ES-I3 (cell line): ENCODE measurements at regions not wholly inside any gene's neighbourhood (a gene's known extent, or its start where the extent isn't known, plus 50 kb on each side); places are given as distances from the start of the nearest gene placed in this dataset.

ENCODE experiments used
- H3K36me3 ChIP-seq: 2 replicates; pipeline ENCODE4 v1.6.1; 2013; ENCODE audit warnings: mild to moderate bottlenecking, low read length, control low read depth, moderate library complexity; ENCODE audit not compliant: insufficient read depth
- H3K4me1 ChIP-seq: 2 replicates; pipeline ENCODE4 v1.6.1; 2013; ENCODE audit warnings: mild to moderate bottlenecking, control low read depth, low read length; ENCODE audit not compliant: insufficient read depth
- H3K9ac ChIP-seq: 2 replicates; pipeline ENCODE4 v1.6.1; 2013; ENCODE audit warnings: low read depth, mild to moderate bottlenecking, low read length, moderate library complexity
- H3K9me3 ChIP-seq: 2 replicates; pipeline ENCODE4 v1.6.1; 2013; ENCODE audit warnings: mild to moderate bottlenecking, low read length, moderate library complexity; ENCODE audit not compliant: control insufficient read depth, insufficient read depth

DNA sequence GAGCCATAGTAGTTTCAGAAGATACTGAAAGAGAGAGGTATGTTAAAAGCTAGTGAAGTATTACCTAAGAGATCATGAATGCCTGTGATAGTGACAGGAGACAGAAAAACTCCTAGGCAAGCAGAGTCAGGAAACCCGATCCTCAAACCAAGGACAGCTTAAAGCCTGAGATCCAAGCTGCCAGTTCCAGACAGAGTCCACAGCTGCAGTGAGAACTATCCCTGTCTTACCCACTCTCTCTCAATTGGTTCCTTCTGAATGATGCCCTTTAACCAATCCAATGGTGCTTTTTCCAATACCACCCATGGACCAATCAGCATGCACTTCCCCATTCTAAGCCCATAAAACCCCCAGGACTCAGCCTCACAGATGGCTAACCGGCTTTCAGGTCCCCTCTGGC lies 90.4 kb upstream of the PCDH10 start:
- Histone ChIP-seq H3K9me3 (no peaks in the 10 kb centered on the region), H3K9ac (no peak overlapping the region), H3K36me3 (no peaks in the 10 kb centered on the region), H3K4me1 (no peaks in the 10 kb centered on the region)

DNA sequence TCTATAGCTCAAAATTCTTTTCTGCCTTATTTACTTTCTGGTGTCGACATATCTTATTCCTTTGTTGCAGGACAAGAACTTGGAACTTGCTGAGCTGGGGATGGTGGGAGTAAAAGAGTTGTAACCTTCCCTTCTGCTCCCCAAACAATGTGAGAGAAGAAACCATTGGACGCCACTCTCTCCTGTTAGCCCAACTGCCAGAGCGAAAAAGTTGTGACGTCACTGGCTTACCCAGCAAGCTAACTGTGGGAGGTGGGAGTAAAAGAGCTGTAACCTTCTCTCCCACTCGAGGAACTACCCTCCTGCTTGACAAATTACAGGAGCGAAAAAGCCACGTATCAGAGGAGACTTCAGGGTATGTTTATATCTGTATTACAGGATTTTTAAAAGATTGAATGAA lies 90.0 kb upstream of the PCDH10 start:
- Histone ChIP-seq H3K9me3 (no peaks in the 10 kb centered on the region), H3K36me3 (no peaks in the 10 kb centered on the region), H3K4me1 (no peaks in the 10 kb centered on the region), H3K9ac (no peak overlapping the region)

DNA sequence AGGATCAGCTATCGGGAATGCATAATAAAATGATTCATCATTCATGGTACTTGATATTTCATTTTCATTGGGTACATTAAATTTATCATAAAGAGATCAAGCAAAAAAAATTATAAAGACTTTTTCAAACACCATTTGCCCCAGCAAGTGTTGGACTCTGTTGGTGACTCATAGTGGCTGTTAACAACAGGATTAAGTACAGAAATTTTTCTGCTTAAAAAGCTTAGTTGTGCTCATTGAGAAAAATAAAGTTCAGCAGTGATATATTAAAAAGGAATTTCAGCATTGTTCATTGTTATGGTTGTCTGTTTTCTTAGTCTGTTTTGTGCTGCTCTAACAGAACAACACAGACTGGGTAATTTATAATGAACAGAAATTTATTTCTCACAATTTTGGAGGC lies 86.2 kb upstream of the PCDH10 start:
- Histone ChIP-seq H3K4me1 (no peaks in the 10 kb centered on the region), H3K36me3 (no peaks in the 10 kb centered on the region), H3K9ac (no peak overlapping the region), H3K9me3 (no peaks in the 10 kb centered on the region)

DNA sequence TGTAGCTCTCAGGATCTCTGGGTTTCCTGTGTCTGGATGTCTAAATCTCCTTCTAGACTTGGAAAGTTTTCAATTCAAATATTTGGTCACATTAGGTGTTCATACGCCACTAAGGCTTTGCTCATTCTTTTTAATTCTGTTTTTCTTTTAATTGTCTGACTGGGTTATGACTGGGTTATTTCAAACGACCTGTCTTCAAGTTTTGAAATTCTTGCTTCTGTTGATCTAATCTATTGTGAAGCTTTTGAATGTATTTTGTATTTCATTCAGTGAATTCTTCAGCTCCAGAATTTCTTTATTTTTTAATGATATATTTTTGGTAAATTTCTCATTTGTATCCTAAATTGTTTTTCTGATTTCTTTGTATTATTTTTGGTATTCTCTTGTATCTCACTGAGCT lies 81.0 kb upstream of the PCDH10 start:
- Histone ChIP-seq H3K9ac (no peak overlapping the region), H3K36me3 (no peaks in the 10 kb centered on the region), H3K4me1 (no peaks in the 10 kb centered on the region), H3K9me3 (no peaks in the 10 kb centered on the region; the same call in 1 of the 2 replicates)

DNA sequence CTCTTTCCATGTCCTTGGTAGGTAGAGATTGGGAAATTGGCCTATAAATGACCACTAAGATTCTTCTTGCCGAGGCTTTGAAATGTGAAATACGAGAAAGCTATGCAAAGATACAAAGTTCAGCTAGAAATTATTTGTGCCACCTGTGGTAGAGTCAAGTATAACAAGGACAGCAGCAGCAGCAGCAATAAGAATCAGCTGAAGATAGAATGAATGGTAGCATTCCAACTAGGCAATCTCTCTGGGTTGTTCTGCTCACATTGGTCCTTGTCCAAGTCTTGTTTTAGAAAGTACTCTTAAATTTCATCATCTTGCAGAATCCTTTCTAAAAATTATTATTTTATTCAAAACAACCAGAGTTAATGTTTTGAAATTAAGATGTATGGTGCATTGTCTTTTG lies 67.8 kb upstream of the PCDH10 start:
- H3K36me3 ChIP-seq = no peaks in the 10 kb centered on the region
- H3K9me3 ChIP-seq = peaks cover 6% of the 10 kb centered on the region; the same call in 1 of the 2 replicates
- no peak overlapping the region for H3K9ac ChIP-seq
- H3K4me1 ChIP-seq = no peaks in the 10 kb centered on the region

DNA sequence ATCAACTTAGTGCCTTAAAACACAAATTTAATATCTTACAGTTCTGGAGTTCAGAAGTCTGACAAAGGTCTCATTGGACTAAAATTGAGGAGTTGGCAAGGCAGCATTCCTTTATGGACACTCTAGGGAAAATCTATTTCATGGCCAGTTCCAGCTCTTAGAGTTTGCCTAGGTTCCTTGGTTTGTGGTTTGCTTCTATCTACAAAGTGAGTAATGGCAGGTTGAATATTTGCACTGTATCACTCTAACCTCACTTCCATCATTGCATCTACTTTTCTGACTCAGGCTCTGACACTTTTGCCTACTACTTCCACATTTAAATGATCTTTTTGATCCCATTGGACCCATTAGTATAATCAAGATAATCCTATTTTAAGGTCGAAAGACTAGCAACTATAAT lies 64.7 kb upstream of the PCDH10 start:
- Histone ChIP-seq H3K36me3 (no peaks in the 10 kb centered on the region), H3K9me3 (no peaks in the 10 kb centered on the region), H3K9ac (no peak overlapping the region), H3K4me1 (no peaks in the 10 kb centered on the region)

DNA sequence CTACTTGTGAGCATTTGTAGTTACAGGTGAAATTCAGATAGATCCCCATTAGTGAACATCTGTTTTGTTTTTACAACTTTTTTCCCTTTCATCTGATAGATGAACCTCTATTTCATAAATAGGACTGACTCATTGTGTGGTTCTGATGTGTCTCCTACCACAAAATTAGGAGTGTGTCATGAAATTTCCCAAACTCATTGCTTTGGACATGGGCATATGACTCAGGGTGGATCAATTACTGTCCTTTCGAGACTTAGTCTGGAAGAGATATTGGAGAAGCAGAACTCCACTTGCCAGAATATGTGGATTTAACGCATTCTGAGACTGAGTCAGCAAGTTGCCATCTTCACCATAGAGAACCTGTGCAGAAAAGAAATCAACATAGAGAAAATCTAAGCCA lies 53.5 kb upstream of the PCDH10 start:
- Histone ChIP-seq H3K36me3 (no peaks in the 10 kb centered on the region), H3K4me1 (peaks cover 9% of the 10 kb centered on the region), H3K9me3 (no peaks in the 10 kb centered on the region), H3K9ac (no peak overlapping the region)

DNA sequence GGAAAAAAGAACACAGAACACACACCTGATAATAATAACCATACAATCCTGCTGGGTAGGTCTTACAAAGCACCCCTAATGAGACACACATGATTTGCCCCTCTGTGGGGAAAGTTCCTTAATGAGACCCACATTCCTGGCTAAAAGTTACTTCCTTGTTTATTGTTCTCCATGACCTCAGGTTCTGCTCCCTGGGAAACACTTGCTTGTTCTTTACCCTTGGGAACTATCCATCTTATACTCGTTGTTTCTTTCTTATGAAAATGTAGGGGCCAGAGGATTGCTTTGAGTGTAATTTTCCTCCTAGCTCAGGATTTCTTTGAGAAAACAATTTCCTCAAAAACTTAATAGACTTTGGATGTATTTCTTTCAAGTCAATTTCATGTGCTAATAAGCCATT lies 52.1 kb upstream of the PCDH10 start:
- H3K9me3 ChIP-seq = no peaks in the 10 kb centered on the region
- H3K9ac ChIP-seq = no peak overlapping the region
- peaks cover 11% of the 10 kb centered on the region for H3K4me1 ChIP-seq
- H3K36me3 ChIP-seq = no peaks in the 10 kb centered on the region
